MM.1S (cell line): ENCODE measurements at regions not wholly inside any gene's neighbourhood (a gene's known extent, or its start where the extent isn't known, plus 50 kb on each side); places are given as distances from the start of the nearest gene placed in this dataset.

ENCODE experiments used
- DNase-seq: peaks from one replicate; pipeline ENCODE4 v3.0.0-alpha.2; 2015
- H2AFZ ChIP-seq: fragments of 300-600 bp; sonication (generic); 2 replicates; pipeline ENCODE4 v1.6.0; 2016; ENCODE audit warnings: antibody characterized with exemption, low read length
- H3F3A ChIP-seq: fragments of 300-600 bp; sonication (generic); 2 replicates; pipeline ENCODE4 v1.6.1; 2016; ENCODE audit warnings: mild to moderate bottlenecking, antibody characterized with exemption, low read length, moderate library complexity, mixed read lengths; ENCODE audit not compliant: insufficient read depth
- H3K27ac ChIP-seq: fragments of 300-600 bp; sonication (generic); 2 replicates; pipeline ENCODE4 v1.5.1; 2016; ENCODE audit warnings: mild to moderate bottlenecking, low read length
- H3K27me3 ChIP-seq: fragments of 300-600 bp; sonication (generic); replicated peaks from 2 replicates; pipeline ENCODE4 v1.6.0; 2016; ENCODE audit warnings: low read length; ENCODE audit not compliant: insufficient read depth
- H3K36me3 ChIP-seq: fragments of 300-600 bp; sonication (generic); replicated peaks from 2 replicates; pipeline ENCODE4 v1.6.1; 2016; ENCODE audit warnings: mild to moderate bottlenecking, low read length, mixed read lengths; ENCODE audit not compliant: insufficient read depth
- H3K4me1 ChIP-seq: fragments of 300-600 bp; sonication (generic); 2 replicates; pipeline ENCODE4 v1.6.1; 2016; ENCODE audit warnings: low read length, mixed read lengths
- H3K4me2 ChIP-seq: fragments of 300-600 bp; sonication (generic); 2 replicates; pipeline ENCODE4 v1.6.0; 2016; ENCODE audit warnings: low read depth, low read length
- H3K4me3 ChIP-seq: fragments of 300-600 bp; sonication (generic); 2 replicates; pipeline ENCODE4 v1.5.1; 2016; ENCODE audit warnings: low read length, mixed read lengths
- H3K79me2 ChIP-seq: fragments of 300-600 bp; sonication (generic); 2 replicates; pipeline ENCODE4 v1.6.1; 2016; ENCODE audit warnings: mixed run types, low read length, mixed read lengths
- H3K9ac ChIP-seq: fragments of 300-600 bp; sonication (generic); 2 replicates; pipeline ENCODE4 v1.6.1; 2016; ENCODE audit warnings: low read length, mixed read lengths
- H3K9me2 ChIP-seq: fragments of 300-600 bp; sonication (generic); replicated peaks from 2 replicates; pipeline ENCODE4 v1.6.1; 2016; ENCODE audit warnings: mild to moderate bottlenecking, low read length, mixed read lengths; ENCODE audit not compliant: insufficient read depth
- H3K9me3 ChIP-seq: fragments of 300-600 bp; sonication (generic); replicated peaks from 2 replicates; pipeline ENCODE4 v1.6.1; 2016; ENCODE audit warnings: mild to moderate bottlenecking, low read length, mixed read lengths; ENCODE audit not compliant: insufficient read depth
- H4K20me1 ChIP-seq: fragments of 300-600 bp; sonication (generic); 2 replicates; pipeline ENCODE4 v1.6.1; 2016; ENCODE audit warnings: mild to moderate bottlenecking, low read length, moderate library complexity, mixed read lengths; ENCODE audit not compliant: insufficient read depth
- CTCF ChIP-seq: fragments of 300-600 bp; sonication (generic); IDR thresholded peaks from 2 replicates; pipeline ENCODE4 v1.5.1; 2016; ENCODE audit warnings: antibody characterized with exemption, low read length, mixed read lengths
- EZH2 ChIP-seq: fragments of 300-600 bp; sonication (generic); optimal IDR thresholded peaks from 2 replicates; pipeline ENCODE3; 2017; ENCODE audit warnings: low read depth, mild to moderate bottlenecking, antibody characterized with exemption, low read length, mixed read lengths
- EZH2phosphoT487 ChIP-seq: fragments of 300-600 bp; sonication (generic); IDR thresholded peaks from 2 replicates; pipeline ENCODE4 v1.6.1; 2018; ENCODE audit warnings: antibody characterized with exemption, low read length

GRCh38 chr19:5263615-5264014 is 77.0 kb downstream of the PTPRS start:
- TF ChIP-seq EZH2 (no peak), CTCF (no peak), EZH2phosphoT487 (no peak)

GRCh38 chr19:5262721-5263120 is 77.9 kb downstream of the PTPRS start:
- no peak for TF ChIP-seq EZH2
- TF ChIP-seq EZH2phosphoT487 = no peak
- no peak for TF ChIP-seq CTCF
- Histone ChIP-seq H3K4me2 (no peak overlapping the region), H3K27ac (no peak overlapping the region), H3K9me3 (no peaks in the 10 kb centered on the region), H3K4me1 (no peaks in the 10 kb centered on the region), H3K9ac (no peak overlapping the region), H3K4me3 (no peak overlapping the region), H4K20me1 (no peaks in the 10 kb centered on the region), H2AFZ (no peak overlapping the region), H3K27me3 (peaks cover 96% of the 10 kb centered on the region), H3K9me2 (no peaks in the 10 kb centered on the region), H3K36me3 (no peaks in the 10 kb centered on the region), H3K79me2 (no peaks in the 10 kb centered on the region), H3F3A (no peaks in the 10 kb centered on the region)
- no peak for DNase-seq

More at GRCh38 chr19:5263615-5264014, 77.0 kb downstream of the PTPRS start:
- no peaks in the 10 kb centered on the region for H3K9me3 ChIP-seq
- no peaks in the 10 kb centered on the region for H3K79me2 ChIP-seq
- H3K36me3 ChIP-seq = no peaks in the 10 kb centered on the region
- no peaks in the 10 kb centered on the region for H3K9me2 ChIP-seq
- H3K9ac ChIP-seq = no peak overlapping the region
- H3K4me1 ChIP-seq = no peaks in the 10 kb centered on the region
- H2AFZ ChIP-seq = no peak overlapping the region
- H3F3A ChIP-seq = no peaks in the 10 kb centered on the region
- H3K4me2 ChIP-seq = no peak overlapping the region
- DNase-seq = no peak
- no peaks in the 10 kb centered on the region for H4K20me1 ChIP-seq
- H3K27me3 ChIP-seq = peaks cover 94% of the 10 kb centered on the region
- H3K27ac ChIP-seq = no peak overlapping the region
- H3K4me3 ChIP-seq = no peak overlapping the region

GRCh38 chr19:5261156-5261890 is 79.3 kb downstream of the PTPRS start:
- no peaks in the 10 kb centered on the region for H3F3A ChIP-seq
- H2AFZ ChIP-seq = no peak overlapping the region
- no peaks in the 10 kb centered on the region for H3K4me1 ChIP-seq
- H3K9ac ChIP-seq = no peak overlapping the region
- no peaks in the 10 kb centered on the region for H4K20me1 ChIP-seq
- H3K9me3 ChIP-seq = no peaks in the 10 kb centered on the region
- no peaks in the 10 kb centered on the region for H3K79me2 ChIP-seq
- no peaks in the 10 kb centered on the region for H3K9me2 ChIP-seq
- H3K4me2 ChIP-seq = no peak overlapping the region
- TF ChIP-seq CTCF (no peak), EZH2 (no peak), EZH2phosphoT487 (no peak)
- DNase-seq = no peak
- no peaks in the 10 kb centered on the region for H3K36me3 ChIP-seq
- H3K27ac ChIP-seq = no peak overlapping the region
- peaks cover 98% of the 10 kb centered on the region for H3K27me3 ChIP-seq
- H3K4me3 ChIP-seq = no peak overlapping the region
